NCI-H1417 treated with DMSO at 0.1 percent for 48 hours (cell line): ENCODE measurements at regions not wholly inside any gene's neighbourhood (a gene's known extent, or its start where the extent isn't known, plus 50 kb on each side); places are given as distances from the start of the nearest gene placed in this dataset.
"Not testable (repeated sequence)": the region's sequence is repeated elsewhere in the genome, so short reads cannot be mapped to it uniquely, and the experiment has no call there.

Source experiments
- DNase-seq: peaks from one replicate; lab custom pipeline; 2025; lab: John Stamatoyannopoulos, UW

- not testable (repeated sequence) for DNase-seq
Observed at GRCh38 chr9:85880507-85880906, 60.4 kb upstream of the NAA35 start.

DNA sequence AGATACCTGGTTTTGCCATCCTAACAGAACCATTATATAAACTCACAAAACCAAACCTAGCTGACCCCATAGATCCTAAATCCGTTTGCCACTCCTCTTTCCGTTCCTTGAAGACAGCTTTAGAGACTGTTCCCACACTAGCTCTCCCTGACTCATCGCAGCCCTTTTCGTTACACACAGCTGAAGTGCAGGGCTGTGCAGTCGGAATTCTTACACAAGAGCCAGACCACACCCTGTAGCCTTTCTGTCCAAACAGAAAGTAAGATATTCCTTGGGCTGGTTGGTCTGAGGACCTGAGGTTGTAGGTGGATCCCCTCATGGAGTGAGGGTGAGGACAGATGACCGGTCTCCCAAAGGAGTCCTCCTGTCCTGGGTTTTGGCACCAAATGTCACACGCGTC is 56.7 kb upstream of the NAA35 start:
- no peak for DNase-seq

GRCh38 chr9:85890962-85891361 is 50.0 kb upstream of the NAA35 start:
- DNase-seq, result no peak
